A172 (cell line): ENCODE measurements at regions not wholly inside any gene's neighbourhood (a gene's known extent, or its start where the extent isn't known, plus 50 kb on each side); places are given as distances from the start of the nearest gene placed in this dataset.

Experiments used
- DNase-seq: peaks from one replicate; pipeline ENCODE4 v3.0.0-alpha.2; 2015; ENCODE audit warnings: low spot score

- no peak for DNase-seq
These were observed 111.9 kb upstream of the CALN1 start for GRCh38 chr7:72524037-72524436.

- no peak for DNase-seq
These were observed 92.0 kb upstream of the CALN1 start for GRCh38 chr7:72504061-72504706.

GRCh38 chr7:72503644-72504043 lies 91.5 kb upstream of the CALN1 start:
- DNase-seq = no peak

- no peak for DNase-seq
These were observed 82.7 kb upstream of the CALN1 start for GRCh38 chr7:72494807-72495206.

GRCh38 chr7:72493850-72494661 lies 81.9 kb upstream of the CALN1 start:
- peak; percentile 53 for DNase-seq

- DNase-seq = no peak
These were observed 80.4 kb upstream of the CALN1 start for GRCh38 chr7:72492461-72493065.

GRCh38 chr7:72490301-72490700 lies 78.2 kb upstream of the CALN1 start:
- no peak for DNase-seq

GRCh38 chr7:72481934-72482333 lies 69.8 kb upstream of the CALN1 start:
- no peak for DNase-seq

- DNase-seq = no peak
These were observed 64.6 kb upstream of the CALN1 start for GRCh38 chr7:72476608-72477305.

- DNase-seq = no peak
These were observed 55.1 kb upstream of the CALN1 start for GRCh38 chr7:72467237-72467636.

- no peak for DNase-seq
These were observed 54.7 kb upstream of the CALN1 start for GRCh38 chr7:72466797-72467196.

- DNase-seq = no peak
These were observed 53.4 kb upstream of the CALN1 start for GRCh38 chr7:72465521-72465920.

GRCh38 chr7:72462311-72462710 lies 50.2 kb upstream of the CALN1 start:
- DNase-seq = no peak
